BJ (cell line): ENCODE measurements at regions not wholly inside any gene's neighbourhood (a gene's known extent, or its start where the extent isn't known, plus 50 kb on each side); places are given as distances from the start of the nearest gene placed in this dataset.

ENCODE experiments used
- CTCF ChIA-PET: fragments of 350-600 bp; formaldehyde crosslinking; extraction: SDS; loops from one replicate; lab custom pipeline; 2021; ENCODE audit warnings: antibody characterized with exemption, inconsistent platforms; lab: Yijun Ruan, JAX
- POLR2A ChIA-PET: fragments of 300-600 bp; sonication (Branson Sonifier 250); formaldehyde crosslinking; extraction: SDS; loops from one replicate; lab custom pipeline; 2021; ENCODE audit warnings: antibody characterized with exemption; lab: Charles Lee
- DNase-seq: peaks from one replicate; pipeline ENCODE4 v3.0.0-alpha.2; 2011; ENCODE audit warnings: low read depth
- H3K27me3 ChIP-seq: 2 replicates; pipeline ENCODE4 v1.6.0; 2011; ENCODE audit warnings: low read length; ENCODE audit not compliant: control insufficient read depth, insufficient read depth
- H3K36me3 ChIP-seq: 2 replicates; pipeline ENCODE4 v1.5.1; 2011; ENCODE audit warnings: low read length; ENCODE audit not compliant: control insufficient read depth, insufficient read depth
- H3K4me3 ChIP-seq: 2 replicates; pipeline ENCODE4 v1.5.1; 2011; ENCODE audit warnings: low read depth, mild to moderate bottlenecking, control low read depth, low read length
- TF ChIP-seq, protein P1 (sequence below): IDR thresholded peaks from 2 replicates; pipeline ENCODE4 v1.5.1; 2011; ENCODE audit warnings: low read depth, mild to moderate bottlenecking, control low read depth, inconsistent platforms, low read length, moderate library complexity; ENCODE audit not compliant: insufficient read depth

DNA sequence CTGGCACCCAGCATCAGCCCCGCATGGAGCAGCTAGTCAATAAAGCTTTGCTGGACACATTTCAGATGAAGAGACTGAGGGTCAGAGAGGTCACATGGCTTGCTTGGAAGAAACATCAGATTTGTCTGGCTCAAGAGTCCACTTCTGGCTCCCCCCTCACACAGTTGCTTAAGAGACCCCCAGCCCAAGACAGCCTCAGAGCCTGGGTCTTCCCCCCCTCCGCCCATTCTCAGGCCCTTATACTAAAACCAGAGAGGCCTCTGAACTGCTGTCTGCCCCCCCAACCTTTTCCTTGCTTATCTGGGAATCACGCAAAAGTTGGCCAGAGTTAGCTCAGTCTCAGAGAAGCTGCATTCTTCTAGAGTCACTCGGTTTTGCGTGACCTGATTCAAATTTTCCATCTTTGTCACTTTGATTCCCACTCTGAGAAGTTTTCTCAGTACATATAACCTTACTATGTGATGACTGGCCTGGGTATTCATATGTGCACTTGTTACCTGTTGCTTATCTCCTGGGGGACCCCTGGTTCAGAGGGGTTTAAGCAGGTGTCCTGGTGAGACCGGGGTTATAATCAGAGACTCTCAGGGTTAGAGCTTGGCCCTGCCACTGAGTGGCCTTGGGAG, 145.4 kb upstream of the IER5L start:
- H3K4me3 ChIP-seq: no peak overlapping the region
- CTCF ChIA-PET: interaction anchor here (0.6 to 4.3 kb wide), 5 partner anchors 10 to 263 kb away, joined by 3 to 24 read pairs (median 4); partner anchors contain the start of gene IER5L
- TF ChIP-seq, protein P1, sequence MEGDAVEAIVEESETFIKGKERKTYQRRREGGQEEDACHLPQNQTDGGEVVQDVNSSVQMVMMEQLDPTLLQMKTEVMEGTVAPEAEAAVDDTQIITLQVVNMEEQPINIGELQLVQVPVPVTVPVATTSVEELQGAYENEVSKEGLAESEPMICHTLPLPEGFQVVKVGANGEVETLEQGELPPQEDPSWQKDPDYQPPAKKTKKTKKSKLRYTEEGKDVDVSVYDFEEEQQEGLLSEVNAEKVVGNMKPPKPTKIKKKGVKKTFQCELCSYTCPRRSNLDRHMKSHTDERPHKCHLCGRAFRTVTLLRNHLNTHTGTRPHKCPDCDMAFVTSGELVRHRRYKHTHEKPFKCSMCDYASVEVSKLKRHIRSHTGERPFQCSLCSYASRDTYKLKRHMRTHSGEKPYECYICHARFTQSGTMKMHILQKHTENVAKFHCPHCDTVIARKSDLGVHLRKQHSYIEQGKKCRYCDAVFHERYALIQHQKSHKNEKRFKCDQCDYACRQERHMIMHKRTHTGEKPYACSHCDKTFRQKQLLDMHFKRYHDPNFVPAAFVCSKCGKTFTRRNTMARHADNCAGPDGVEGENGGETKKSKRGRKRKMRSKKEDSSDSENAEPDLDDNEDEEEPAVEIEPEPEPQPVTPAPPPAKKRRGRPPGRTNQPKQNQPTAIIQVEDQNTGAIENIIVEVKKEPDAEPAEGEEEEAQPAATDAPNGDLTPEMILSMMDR: no peak
- no peaks in the 10 kb centered on the region for H3K36me3 ChIP-seq
- POLR2A ChIA-PET: interaction anchor here (0.7 kb wide), 1 partner anchor 114 kb away, joined by 9 read pairs; no protein-coding TSS in a partner anchor
- no peaks in the 10 kb centered on the region for H3K27me3 ChIP-seq
- no peak for DNase-seq

DNA sequence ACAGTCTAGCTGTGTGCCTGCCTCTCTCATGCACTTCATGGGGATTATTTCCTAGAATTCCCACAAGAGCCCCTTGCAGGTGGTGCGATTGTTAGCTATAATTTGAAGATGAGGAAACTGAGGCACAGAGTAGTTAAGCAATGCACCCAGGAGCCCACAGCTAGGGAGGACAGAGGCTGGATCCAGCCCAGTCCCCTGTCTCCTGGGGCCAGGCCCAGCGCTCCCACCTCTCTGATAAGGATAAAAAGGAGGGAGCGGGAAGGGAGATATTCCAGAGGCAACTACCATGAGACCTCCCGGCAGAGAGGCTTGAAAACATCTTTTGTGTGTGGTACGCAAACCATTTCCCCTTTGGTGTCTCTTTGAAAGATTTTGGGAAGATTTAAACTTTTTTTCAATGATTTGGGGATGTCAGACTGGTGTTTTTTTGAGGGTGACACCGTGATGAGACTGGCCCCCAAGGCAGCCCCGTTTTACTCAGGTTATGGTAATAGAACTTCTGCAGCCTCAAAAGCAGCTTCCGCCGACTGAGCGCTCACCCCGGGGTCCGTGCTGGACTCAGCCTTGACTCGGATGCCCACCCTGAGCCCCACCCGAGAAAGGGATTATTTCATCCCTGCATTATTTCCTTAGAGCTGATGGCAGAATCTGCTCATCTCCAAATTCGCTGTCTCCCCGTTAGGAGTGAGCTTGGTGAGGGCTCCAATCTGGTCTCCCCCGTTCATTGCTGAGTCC, 144.7 kb upstream of the IER5L start:
- no peak for DNase-seq
- TF ChIP-seq, protein P1: no peak
- CTCF ChIA-PET: interaction anchor here (1.2 to 4.3 kb wide), 4 partner anchors 11 to 191 kb away, joined by 4 to 24 read pairs (median 5); partner anchors contain the start of gene IER5L
- no peaks in the 10 kb centered on the region for H3K36me3 ChIP-seq
- H3K27me3 ChIP-seq: no peaks in the 10 kb centered on the region
- POLR2A ChIA-PET: no interaction called here
- no peak overlapping the region for H3K4me3 ChIP-seq

DNA sequence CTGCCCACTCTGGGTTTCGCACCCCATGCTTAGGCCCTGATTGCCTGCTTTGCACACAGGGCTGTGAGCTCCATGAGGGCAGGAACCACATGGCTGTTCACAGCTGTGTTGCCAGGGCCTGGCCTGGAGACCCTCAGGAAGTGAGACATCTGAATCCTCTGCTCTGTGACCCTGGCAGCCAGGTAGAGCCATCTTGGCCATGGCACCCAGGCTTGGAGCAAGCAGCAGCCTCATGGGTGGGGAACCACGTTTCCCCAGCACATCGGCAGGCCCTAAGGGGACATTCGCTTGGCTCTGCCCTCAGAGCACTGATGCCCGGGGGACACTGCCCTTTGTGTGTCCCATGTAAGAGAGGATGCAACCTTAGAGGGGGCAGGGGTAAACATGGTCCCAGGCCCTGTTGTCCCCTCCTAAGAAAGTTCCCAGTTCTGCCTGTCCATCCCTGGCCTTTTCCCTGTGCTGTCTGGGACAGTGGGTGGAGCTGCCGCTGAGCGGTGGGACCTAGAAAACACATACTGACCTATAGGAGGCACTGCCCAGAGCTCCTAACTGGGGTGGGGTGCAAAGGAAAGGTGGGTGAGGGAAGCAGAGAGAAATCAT, 144.1 kb upstream of the IER5L start:
- Histone ChIP-seq H3K27me3 (no peaks in the 10 kb centered on the region), H3K4me3 (no peak overlapping the region), H3K36me3 (no peaks in the 10 kb centered on the region)
- TF ChIP-seq, protein P1: no peak
- ChIA-PET CTCF (interaction anchor here (1.2 to 4.3 kb wide), 4 partner anchors 11 to 190 kb away, joined by 4 to 24 read pairs (median 5); partner anchors contain the start of gene IER5L), POLR2A (no interaction called here)
- no peak for DNase-seq

DNA sequence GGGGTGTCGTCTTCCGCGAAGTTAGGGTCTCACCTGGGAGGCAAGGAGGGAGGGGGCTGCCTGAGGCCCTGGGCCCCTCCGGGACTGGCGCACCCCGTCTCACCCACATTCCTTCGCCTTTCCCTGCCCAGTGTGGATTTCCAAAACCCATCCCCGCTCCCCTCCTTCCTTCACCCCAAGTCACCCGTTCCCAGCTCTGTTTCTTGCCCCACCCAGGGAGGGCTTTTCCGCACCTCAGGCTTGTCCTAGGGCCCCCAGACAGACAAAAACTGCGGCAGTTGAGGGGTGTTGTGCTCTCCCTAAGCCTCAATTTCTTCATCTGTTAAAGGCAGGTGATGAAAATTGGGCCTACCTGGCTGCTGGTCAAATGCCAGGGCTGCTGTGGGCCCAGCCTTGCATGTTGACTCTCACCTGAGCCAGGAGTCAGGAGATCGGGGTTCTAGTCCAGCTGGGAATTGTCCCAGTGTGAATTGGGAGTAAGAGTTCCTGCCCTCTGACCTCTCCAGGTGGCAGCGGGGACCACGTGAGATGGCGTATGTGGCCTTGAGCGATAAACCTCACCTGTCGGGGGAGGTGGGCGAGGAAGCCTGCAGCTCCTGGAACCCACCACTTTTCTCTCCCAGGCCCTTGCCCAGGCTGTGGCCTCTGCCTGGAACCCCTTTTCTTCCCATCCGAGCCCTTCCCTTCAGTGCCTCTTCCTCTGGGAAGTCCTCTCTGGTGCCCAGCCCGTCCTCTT, 143.4 kb upstream of the IER5L start:
- TF ChIP-seq, protein P1: no peak
- H3K36me3 ChIP-seq: no peaks in the 10 kb centered on the region
- no peak for DNase-seq
- ChIA-PET POLR2A (interaction anchor here (0.9 to 1.0 kb wide), 3 partner anchors 11 to 147 kb away, joined by 3 to 6 read pairs (median 5); no protein-coding TSS in a partner anchor), CTCF (interaction anchor here (0.8 to 4.5 kb wide), 5 partner anchors 8 to 182 kb away, joined by 3 to 24 read pairs (median 6); no protein-coding TSS in a partner anchor)
- peak overlapping the region; percentile 51 for H3K4me3 ChIP-seq
- H3K27me3 ChIP-seq: no peaks in the 10 kb centered on the region
